ENCODE measurements at regions not wholly inside any gene's neighbourhood (a gene's known extent, or its start where the extent isn't known, plus 50 kb on each side); places are given as distances from the start of the nearest gene placed in this dataset.

DNA sequence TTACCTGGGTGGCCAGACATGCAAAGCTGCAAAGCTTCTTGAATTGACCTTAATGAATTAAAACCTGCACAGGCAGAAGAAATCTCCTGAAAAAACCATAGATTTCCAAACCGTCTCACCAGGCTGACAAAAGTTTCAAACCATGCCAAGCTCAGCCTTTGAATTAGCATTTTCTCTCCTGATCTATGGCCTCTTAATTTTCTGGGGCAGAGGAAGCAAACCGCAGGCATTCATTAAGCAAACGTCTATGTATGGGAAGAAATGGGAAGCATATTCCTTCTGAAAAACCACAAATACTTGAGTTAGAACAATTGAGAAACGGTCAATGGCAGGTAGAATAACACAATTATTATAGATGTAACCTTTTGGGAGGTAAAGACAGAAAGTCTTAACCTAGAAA lies 500.2 kb upstream of the NR2F2 start:
- H3K27me3 Mint-ChIP-seq (ENCODE audit: unreplicated experiment), result no peaks in the 10 kb centered on the region
- peaks cover 3% of the 10 kb centered on the region for H3K4me1 Mint-ChIP-seq (ENCODE audit: low read depth, unreplicated experiment)
- TF ChIP-seq CTCF (IDR thresholded peaks at IDR 0.05; ENCODE audit: partially characterized antibody, unreplicated experiment), result no peak
- no peak for DNase-seq
- H3K36me3 Mint-ChIP-seq (ENCODE audit: unreplicated experiment), result no peaks in the 10 kb centered on the region
- H3K9me3 Mint-ChIP-seq (ENCODE audit: unreplicated experiment), result no peaks in the 10 kb centered on the region
- H3K27ac Mint-ChIP-seq (ENCODE audit: unreplicated experiment), result no peak overlapping the region
- H3K4me3 Mint-ChIP-seq (ENCODE audit: unreplicated experiment), result no peak overlapping the region

DNA sequence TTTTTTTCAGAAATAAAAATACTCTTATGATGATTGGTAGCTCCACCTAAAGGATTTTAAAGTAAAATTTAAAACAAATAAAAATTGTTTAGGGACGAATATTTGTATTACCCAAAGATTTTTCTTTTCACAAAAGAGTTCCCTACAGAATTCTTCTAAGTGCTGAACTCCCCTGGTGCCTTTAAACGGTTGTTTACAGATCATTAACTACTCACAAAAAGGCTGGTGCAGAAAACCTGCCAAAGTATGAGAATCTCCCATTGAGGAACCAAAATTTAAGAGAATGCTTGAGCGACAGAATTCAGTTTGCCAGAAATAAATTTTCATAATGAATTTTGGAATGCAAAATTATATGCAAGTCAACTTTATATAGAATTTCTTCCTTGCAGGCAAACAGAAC lies 497.8 kb upstream of the NR2F2 start:
- Mint-ChIP-seq H3K27me3 (ENCODE audit: unreplicated experiment) (no peaks in the 10 kb centered on the region), H3K4me3 (ENCODE audit: unreplicated experiment) (no peak overlapping the region), H3K36me3 (ENCODE audit: unreplicated experiment) (no peaks in the 10 kb centered on the region), H3K27ac (ENCODE audit: unreplicated experiment) (no peak overlapping the region), H3K4me1 (ENCODE audit: low read depth, unreplicated experiment) (peaks cover 2% of the 10 kb centered on the region), H3K9me3 (ENCODE audit: unreplicated experiment) (no peaks in the 10 kb centered on the region)
- DNase-seq, result no peak
- TF ChIP-seq CTCF (IDR thresholded peaks at IDR 0.05; ENCODE audit: partially characterized antibody, unreplicated experiment), result no peak

- TF ChIP-seq CTCF (IDR thresholded peaks at IDR 0.05; ENCODE audit: partially characterized antibody, unreplicated experiment), result no peak
- Mint-ChIP-seq H3K4me1 (ENCODE audit: low read depth, unreplicated experiment) (peaks cover 2% of the 10 kb centered on the region), H3K9me3 (ENCODE audit: unreplicated experiment) (peaks cover 3% of the 10 kb centered on the region), H3K4me3 (ENCODE audit: unreplicated experiment) (no peak overlapping the region), H3K27ac (ENCODE audit: unreplicated experiment) (no peak overlapping the region), H3K36me3 (ENCODE audit: unreplicated experiment) (no peaks in the 10 kb centered on the region), H3K27me3 (ENCODE audit: unreplicated experiment) (no peaks in the 10 kb centered on the region)
- DNase-seq, result no peak
Measured at GRCh38 chr15:95834028-95834804, 496.3 kb upstream of the NR2F2 start.

DNA sequence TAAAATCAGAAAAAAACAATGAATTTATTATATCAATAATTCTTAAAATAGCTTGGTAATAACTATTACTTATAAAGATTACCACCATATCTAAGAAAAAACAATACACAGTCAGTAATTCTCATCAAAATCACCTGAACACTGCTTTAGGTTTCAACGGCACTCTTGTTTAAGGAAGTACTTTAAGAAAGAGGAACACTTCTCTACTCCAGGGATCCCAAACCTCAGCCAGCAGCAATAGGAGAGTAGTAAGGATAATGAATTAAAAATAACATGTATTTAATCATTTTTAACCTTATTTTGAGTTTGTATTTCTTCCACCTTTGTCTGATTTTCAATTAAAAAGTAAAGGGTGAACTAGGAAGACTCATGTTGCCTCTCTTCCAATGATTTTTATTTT lies 494.0 kb upstream of the NR2F2 start:
- DNase-seq, result no peak
- H3K27me3 Mint-ChIP-seq (ENCODE audit: unreplicated experiment), result no peaks in the 10 kb centered on the region
- H3K4me1 Mint-ChIP-seq (ENCODE audit: low read depth, unreplicated experiment), result peaks cover 2% of the 10 kb centered on the region
- no peak for TF ChIP-seq CTCF (IDR thresholded peaks at IDR 0.05; ENCODE audit: partially characterized antibody, unreplicated experiment)
- H3K27ac Mint-ChIP-seq (ENCODE audit: unreplicated experiment), result no peak overlapping the region
- H3K4me3 Mint-ChIP-seq (ENCODE audit: unreplicated experiment), result no peak overlapping the region
- peaks cover 3% of the 10 kb centered on the region for H3K9me3 Mint-ChIP-seq (ENCODE audit: unreplicated experiment)
- no peaks in the 10 kb centered on the region for H3K36me3 Mint-ChIP-seq (ENCODE audit: unreplicated experiment)

DNA sequence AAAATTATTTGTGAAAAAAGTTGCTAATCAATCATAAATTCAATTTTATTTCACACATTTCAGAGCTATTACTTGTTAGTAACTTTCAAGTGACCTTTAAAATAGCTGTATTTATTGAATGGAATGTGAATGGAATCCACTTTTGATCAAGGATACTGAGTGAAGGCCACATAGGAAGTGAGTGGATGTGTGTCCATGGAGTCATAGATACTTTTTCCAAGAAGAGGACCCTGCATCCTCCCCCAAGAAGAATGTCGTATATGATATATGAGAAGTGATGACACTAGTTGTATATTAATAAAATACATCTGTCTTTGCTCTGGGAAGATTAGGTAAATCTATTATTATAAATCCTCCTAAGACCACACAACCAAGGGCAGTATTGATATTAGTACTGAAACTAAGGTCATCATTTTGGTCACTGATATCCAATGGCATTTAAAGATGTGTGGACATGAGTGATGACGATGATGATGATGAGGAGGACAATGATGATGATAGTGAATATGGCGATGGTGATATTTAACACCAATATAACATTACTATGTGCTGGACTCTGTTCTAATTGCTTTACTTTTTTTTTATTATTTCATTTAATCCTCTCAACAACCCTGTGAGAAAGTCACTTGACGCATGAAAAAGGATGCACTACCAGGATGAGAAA lies 493.0 kb upstream of the NR2F2 start:
- Mint-ChIP-seq H3K9me3 (ENCODE audit: unreplicated experiment) (peaks cover 3% of the 10 kb centered on the region), H3K4me1 (ENCODE audit: low read depth, unreplicated experiment) (peaks cover 2% of the 10 kb centered on the region), H3K36me3 (ENCODE audit: unreplicated experiment) (no peaks in the 10 kb centered on the region), H3K4me3 (ENCODE audit: unreplicated experiment) (no peak overlapping the region), H3K27ac (ENCODE audit: unreplicated experiment) (no peak overlapping the region), H3K27me3 (ENCODE audit: unreplicated experiment) (no peaks in the 10 kb centered on the region)
- TF ChIP-seq CTCF (IDR thresholded peaks at IDR 0.05; ENCODE audit: partially characterized antibody, unreplicated experiment), result no peak
- no peak for DNase-seq

Data from glutamatergic neuron (in vitro differentiated cells).